GM12872 (cell line): ENCODE measurements at regions not wholly inside any gene's neighbourhood (a gene's known extent, or its start where the extent isn't known, plus 50 kb on each side); places are given as distances from the start of the nearest gene placed in this dataset.

Source experiments
- TF ChIP-seq, protein P1 (sequence below): IDR thresholded peaks from 3 replicates; pipeline ENCODE4 v1.5.1; 2011; ENCODE audit warnings: low read depth, mild to moderate bottlenecking, low read length, moderate library complexity; ENCODE audit not compliant: insufficient read depth

- TF ChIP-seq, protein P1, sequence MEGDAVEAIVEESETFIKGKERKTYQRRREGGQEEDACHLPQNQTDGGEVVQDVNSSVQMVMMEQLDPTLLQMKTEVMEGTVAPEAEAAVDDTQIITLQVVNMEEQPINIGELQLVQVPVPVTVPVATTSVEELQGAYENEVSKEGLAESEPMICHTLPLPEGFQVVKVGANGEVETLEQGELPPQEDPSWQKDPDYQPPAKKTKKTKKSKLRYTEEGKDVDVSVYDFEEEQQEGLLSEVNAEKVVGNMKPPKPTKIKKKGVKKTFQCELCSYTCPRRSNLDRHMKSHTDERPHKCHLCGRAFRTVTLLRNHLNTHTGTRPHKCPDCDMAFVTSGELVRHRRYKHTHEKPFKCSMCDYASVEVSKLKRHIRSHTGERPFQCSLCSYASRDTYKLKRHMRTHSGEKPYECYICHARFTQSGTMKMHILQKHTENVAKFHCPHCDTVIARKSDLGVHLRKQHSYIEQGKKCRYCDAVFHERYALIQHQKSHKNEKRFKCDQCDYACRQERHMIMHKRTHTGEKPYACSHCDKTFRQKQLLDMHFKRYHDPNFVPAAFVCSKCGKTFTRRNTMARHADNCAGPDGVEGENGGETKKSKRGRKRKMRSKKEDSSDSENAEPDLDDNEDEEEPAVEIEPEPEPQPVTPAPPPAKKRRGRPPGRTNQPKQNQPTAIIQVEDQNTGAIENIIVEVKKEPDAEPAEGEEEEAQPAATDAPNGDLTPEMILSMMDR: no peak
Measured at GRCh38 chr2:117321816-117322215, 492.7 kb upstream of the DDX18 start.

- TF ChIP-seq, protein P1: no peak
Measured at GRCh38 chr2:117323331-117323730, 491.2 kb upstream of the DDX18 start.

GRCh38 chr2:117330641-117331040, 483.9 kb upstream of the DDX18 start:
- TF ChIP-seq, protein P1: no peak

DNA sequence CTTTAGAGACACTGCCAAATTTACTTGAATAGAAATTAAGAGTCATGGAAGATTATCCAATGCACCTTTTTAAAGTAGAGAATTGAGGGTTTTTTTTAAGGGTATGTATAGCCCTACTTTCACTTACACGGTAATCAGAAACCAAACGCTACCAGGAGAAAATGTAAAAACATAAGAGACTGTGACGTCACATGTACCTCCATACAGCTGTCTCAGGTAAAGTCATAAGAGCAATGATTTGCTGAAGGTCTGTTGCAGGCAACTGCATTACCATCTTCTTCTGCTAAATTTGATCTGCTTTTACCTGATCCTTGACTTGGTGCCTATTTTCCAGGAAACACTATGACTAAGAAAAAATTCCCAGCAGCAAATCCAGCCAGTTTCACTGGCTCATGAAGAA, 478.5 kb upstream of the DDX18 start:
- TF ChIP-seq, protein P1: no peak

DNA sequence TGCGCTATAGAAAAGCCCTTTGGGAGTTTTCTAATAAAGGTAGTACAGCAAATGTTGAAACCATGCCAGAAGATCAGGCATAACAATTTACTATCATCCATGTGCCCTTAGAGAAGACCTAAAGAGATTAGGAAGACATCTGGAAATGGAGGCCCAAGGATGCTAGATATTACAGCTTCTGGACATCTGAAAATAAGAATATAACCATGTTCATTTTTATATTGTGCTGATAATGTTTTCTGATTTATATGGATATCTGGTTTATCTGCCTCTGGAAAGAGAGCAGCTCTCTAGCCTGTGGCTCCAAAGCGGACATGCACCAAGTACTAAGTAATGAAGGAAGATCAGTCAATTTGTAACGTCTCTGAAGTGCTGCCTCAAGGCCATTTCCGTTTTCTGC, 478.0 kb upstream of the DDX18 start:
- TF ChIP-seq, protein P1: no peak

DNA sequence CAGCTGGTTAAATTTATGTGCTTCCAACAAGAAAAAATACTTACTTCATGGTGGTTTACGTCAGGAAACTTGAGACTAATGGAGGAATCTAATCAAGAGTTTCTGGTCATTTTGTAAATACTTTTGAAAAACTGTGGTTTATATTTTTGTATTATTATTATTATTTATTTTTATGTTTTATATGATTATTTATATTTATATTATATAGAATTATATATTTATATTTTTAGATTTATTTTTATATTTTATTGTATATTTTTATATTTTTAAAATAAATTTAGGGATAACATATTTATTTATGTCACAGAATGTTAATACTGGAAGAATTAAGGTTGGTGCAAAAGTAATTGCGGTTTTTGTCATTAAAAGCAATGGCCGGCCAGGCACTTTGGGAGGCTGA, 474.5 kb upstream of the DDX18 start:
- TF ChIP-seq, protein P1: no peak

GRCh38 chr2:117341690-117342089, 472.8 kb upstream of the DDX18 start:
- TF ChIP-seq, protein P1: no peak

GRCh38 chr2:117342415-117342814, 472.1 kb upstream of the DDX18 start:
- TF ChIP-seq, protein P1: no peak
